Keratinocyte (primary cell): ENCODE measurements at regions not wholly inside any gene's neighbourhood (a gene's known extent, or its start where the extent isn't known, plus 50 kb on each side); places are given as distances from the start of the nearest gene placed in this dataset.

Experiments
- EZH2 ChIP-seq: IDR thresholded peaks from one replicate; pipeline ENCODE4 v1.6.1; 2012; ENCODE audit warnings: inconsistent platforms, mild to moderate bottlenecking, low read length, moderate library complexity
- TF ChIP-seq, protein P1 (sequence below), 3 experiments: IDR thresholded peaks in 1 of 3; conservative IDR thresholded peaks in 1 of 3; optimal IDR thresholded peaks in 1 of 3; 2 replicates in 2 of 3; 3 replicates in 1 of 3; pipeline versions ENCODE3 to v1.5.1; 2011; ENCODE audit warnings: low read length in 3 of 3, mild to moderate bottlenecking in 3 of 3, moderate library complexity in 2 of 3, control low read depth in 1 of 3, inconsistent platforms in 1 of 3; ENCODE audit not compliant: insufficient read depth in 2 of 3; ENCODE audit errors: extremely low read depth in 1 of 3

DNA sequence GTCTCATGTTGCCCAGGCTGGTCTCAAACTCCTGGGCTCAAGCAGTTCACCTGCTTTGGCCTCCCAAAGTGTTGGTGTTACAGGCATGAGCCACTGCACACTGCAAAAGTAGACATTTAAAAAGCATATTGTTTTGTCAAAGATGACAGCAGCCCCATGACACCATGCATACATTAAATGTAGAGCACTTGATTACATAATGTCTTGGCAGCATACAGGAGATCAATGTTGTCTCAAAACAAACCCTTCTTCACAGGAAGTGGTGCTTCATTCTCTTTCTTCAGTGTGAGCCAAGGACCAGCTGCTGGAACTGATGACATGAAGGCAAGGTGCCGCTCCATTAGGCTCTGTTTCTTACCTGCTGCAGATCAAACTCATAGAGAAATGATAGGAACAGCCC lies 218.4 kb downstream of the KLF6 start:
- TF ChIP-seq, protein P1, sequence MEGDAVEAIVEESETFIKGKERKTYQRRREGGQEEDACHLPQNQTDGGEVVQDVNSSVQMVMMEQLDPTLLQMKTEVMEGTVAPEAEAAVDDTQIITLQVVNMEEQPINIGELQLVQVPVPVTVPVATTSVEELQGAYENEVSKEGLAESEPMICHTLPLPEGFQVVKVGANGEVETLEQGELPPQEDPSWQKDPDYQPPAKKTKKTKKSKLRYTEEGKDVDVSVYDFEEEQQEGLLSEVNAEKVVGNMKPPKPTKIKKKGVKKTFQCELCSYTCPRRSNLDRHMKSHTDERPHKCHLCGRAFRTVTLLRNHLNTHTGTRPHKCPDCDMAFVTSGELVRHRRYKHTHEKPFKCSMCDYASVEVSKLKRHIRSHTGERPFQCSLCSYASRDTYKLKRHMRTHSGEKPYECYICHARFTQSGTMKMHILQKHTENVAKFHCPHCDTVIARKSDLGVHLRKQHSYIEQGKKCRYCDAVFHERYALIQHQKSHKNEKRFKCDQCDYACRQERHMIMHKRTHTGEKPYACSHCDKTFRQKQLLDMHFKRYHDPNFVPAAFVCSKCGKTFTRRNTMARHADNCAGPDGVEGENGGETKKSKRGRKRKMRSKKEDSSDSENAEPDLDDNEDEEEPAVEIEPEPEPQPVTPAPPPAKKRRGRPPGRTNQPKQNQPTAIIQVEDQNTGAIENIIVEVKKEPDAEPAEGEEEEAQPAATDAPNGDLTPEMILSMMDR (optimal IDR thresholded peaks at IDR 0.05 in 1 of 3, IDR thresholded peaks at IDR 0.05 in 1 of 3, conservative IDR thresholded peaks at IDR 0.05 in 1 of 3; ENCODE audit: extremely low read depth in 1 of 3, insufficient read depth in 2 of 3, low read length in 3 of 3): no peak
- TF ChIP-seq EZH2: no peak
